ENCODE measurements at regions not wholly inside any gene's neighbourhood (a gene's known extent, or its start where the extent isn't known, plus 50 kb on each side); places are given as distances from the start of the nearest gene placed in this dataset.

DNA sequence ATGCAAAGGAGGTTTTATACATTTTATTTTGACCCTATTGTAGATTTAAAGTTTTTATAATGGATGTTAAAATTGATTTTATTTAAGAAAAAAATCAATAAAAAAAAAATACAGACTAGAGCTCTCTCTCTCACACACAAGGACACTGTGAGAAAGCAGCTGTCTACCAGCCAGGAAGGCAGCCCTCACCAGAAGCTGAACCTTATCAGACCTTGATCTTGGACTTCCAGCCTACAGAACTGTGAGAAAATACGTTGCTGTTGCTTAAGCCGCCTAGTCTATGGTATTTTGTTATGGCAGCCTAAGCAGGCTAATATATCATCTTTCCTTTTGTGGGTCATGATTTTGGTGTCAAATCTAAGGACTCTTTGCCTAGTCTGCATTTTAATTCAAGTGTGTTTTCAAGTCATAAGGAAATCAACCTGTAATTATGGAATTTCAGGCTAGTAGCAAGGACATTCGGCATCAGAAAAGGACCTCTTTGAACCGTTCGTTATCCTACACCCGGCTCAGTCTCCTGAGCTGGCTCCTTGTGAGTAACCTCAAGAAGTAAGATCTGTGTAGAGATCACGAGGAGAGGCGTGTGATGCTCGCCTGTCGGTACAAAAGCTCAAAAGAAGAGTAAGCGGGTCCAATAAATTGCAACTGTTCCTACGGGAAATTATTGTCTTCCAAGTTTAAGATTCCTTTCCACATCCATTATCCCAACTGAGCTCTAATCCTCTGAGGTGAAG lies 98.2 kb downstream of the PDCL3 start:
- DNase-seq, result no peak

DNA sequence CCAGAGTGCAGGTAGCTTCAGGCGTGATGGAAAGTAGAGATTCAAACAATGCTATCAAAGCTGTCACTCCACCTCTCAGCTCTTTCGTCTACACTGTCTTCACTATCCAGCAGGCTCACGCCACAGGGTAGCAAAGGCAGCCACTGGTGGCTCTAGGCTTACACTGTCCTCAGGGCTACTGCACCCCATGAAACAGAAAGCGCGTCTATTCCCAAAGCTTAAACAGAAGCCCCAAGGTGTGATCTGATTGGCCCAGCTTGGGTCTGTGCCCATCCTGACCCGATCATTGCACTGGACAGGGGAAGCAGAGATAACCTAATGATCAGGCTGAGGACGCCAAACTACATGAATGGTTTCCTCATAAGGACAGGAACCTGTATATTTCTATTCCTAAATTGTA lies 100.1 kb downstream of the PDCL3 start:
- DNase-seq, result no peak

DNA sequence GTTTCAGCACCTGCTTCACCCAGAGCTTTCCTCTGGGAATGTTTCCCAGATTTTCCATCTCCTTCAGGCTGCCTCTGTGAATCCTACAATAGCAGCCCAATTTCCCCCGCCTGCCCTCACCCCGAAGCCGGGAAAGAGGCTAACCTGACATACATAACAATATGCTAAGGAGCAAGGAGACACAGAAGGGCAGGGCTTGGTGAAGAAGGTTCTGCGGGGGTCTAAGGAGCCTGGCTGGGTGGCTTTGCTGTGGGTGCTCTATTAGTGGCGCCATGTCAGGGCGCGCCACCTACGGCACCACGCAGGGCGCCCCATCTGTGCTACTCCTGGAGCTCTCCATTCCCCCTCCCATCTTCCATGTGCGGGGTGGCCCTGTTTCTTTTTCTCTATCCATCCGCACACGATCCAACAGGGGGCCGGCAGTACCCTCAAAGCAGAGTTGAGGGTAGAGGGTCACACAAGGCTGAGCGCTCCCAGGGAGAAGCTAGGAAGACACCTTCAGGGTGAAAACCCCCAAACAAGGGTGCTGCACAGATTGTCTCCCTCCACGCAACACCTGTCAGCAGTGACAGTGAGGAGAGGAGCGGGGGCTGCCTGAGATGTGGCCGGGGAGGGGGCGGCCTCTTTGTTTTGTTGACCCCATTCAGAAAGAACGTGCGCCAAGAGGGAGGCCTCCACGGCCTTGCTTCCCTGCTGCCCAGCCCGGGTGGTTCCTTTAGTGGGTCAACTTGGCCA lies 101.4 kb downstream of the PDCL3 start:
- no peak for DNase-seq

DNA sequence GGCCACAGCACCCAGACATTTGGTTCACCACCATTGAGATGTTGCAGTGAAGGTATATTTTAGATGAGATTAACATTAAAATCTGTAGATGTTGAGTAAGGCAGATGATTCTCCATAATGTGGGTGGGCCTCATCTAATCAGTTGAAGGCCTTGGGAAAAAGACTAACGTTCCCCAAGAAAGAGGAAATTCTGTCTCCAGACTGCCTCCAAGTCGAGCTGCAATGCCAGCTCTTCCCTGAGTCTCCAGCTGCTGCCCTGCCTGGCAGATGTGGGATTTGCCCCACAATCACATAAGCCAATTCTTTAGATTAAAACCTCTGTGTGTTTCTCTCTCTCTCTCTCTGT lies 101.9 kb downstream of the PDCL3 start:
- no peak for DNase-seq

DNA sequence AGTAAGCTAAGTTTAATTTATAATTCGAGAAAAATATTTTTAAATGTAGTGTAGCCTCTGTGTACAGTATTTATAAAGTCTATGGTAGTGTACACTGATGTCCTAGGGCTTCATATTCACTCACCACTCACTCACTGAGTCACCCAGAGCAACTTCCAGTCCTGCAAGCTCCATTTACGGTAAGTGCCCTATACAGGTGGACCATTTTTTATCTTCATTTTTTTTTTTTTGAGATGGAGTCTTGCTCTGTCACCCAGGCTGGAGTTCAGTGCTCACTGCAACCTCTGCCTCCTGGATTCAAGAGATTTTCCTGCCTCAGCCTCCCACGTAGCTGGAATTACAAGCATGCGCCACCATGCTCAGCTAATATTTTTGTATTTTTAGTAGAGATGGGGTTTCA lies 104.2 kb downstream of the PDCL3 start:
- no peak for DNase-seq

DNA sequence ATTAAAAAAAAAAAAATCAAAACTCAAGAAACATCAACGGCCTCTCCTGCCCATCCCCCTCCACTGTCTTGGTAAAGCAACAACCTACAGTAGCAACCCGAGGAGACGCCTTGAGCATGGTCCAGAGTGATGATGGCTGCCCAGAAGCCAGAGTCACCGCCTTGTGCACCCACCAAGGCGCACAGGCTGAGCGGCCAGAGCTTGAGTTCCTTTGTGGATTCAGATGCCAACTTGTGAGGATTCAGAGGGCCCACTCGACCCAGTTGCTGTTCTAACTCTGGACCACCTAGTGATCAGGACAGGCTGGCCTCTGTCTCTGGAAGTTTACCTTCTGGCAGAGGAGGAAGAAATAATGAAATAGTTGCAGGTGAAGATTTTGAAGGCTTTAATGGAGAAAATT lies 105.0 kb downstream of the PDCL3 start:
- DNase-seq, result no peak

DNA sequence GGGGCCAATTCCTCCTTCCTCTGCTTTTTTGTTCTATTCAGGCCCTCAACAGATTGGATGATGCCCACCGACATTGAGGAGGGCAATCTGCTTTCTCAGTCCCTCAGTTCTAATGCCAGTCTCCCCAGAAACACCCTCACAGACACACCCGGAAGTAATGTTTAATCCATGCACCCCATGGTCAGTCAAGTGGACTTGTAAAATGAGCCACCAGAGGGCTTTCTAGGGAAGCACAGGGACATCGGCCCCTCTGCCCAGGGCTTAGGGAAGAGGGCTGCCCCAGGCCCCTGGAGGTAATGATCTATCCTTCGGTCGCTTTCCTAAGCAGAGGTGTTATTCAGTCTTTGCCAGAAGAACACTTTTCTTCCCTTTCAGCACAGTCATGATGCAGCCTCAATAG lies 107.4 kb downstream of the PDCL3 start:
- DNase-seq, result no peak

DNA sequence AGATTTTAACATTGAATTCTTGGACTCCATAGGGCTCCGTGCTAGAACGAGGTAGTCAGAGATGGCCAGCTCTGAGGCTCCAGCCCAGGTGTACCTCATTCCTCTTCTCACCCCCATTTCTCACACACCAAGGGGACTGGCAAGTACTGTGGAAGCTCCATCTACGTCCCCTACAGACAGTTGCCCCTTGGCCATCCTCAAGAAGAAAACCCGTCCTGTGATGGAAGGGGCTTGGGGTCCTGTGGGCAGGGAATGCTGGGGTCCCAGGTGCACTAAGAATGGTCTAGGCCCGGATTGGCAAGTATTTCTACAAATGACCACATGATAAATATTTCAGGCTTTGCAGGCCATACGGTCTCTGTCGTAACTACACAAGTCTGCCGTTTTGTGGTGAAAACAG lies 110.3 kb downstream of the PDCL3 start:
- no peak for DNase-seq

DNA sequence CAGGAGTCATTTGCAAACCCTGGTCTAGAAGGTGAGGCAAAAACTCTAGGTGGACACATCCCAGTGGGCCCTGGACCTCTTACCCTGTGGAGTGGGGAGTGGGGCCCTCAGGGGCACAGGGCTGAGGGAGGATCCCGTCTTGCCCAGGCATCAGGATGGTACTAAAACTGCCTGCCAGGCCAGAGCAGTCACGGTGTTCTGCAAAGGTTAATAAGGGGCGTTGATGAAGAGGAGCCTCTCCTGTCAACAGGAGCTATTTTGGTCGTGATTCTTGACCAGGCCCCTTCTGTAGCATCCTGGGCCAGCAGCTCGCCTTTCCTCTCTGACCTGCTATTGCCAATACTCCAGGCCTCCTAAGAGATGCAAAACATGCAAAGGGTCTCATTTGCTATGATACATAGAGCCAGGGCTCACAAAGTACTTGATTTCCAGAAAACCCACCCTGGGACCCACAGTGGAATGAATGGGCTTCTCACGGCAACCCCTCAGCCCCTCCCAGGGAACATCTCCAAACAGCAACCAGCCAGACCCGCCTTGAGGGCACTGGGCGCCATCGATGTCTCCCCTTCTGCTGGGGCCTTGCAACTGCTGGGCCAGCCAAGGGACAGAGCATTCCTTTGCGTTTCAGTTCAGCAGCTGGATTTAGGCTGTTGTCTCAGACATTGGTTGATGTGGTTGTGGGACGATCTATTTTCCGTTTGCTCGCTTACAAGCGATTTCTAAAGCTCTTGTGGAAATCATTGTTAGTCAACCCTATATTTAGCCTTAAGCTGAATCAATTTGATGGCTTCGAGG lies 111.1 kb downstream of the PDCL3 start:
- DNase-seq, result no peak

DNA sequence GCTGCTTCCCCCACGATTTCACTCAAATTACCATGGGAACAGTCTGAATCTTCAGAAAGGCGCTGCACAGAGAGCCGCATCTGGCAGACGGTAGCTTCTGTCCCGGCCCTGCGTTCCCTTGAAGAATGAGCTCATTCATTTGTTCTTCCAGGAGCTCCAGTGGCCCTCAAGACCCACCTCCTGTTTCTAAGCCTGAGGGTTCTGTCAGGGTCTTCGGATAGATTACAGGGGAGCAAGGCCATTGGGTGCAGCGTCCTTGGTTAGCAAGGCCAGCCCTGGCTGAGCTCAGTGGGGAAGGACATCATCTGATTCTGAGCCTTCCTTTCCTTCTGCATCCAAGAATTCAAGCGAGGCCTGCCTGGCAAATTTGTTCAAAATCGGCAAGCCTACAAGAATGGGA lies 111.9 kb downstream of the PDCL3 start:
- DNase-seq, result no peak

DNA sequence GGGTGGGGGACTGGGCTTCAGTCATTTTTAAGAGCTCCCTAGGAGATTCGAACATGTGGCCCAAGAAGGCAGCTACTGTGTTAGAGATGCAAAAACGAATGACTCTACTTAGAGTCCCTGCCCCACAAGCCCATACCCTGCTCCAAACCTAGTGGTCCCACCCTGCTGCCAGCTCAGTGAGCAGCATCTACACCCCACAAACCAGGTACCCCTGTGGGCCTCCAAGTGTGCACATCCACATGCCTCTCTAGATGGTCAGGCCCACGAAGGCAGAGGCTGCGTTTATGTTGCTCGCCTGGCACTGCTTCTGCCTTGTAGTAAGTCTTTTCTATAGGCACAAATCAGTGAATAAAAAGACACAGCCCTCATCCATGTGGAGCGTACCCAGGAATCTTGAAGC lies 112.6 kb downstream of the PDCL3 start:
- no peak for DNase-seq

DNA sequence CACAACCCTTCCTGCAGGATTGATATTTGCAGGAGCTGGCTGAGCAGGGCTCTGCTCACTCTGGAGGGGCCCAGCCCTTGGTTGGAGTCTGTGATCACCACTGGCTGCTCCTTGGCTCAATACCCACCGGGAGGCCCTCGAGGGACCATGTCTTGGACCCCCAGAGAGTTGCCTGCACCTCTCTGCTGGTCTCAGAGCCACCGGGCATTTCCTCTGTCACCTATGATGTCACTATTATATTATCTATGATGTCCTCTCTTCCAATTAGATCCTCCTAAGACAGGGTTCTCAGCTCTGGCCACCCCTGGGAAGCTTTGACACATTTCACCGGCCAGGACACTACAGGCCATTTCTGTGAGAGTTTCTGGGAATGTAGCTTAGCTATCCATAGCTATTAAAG lies 113.1 kb downstream of the PDCL3 start:
- no peak for DNase-seq

DNA sequence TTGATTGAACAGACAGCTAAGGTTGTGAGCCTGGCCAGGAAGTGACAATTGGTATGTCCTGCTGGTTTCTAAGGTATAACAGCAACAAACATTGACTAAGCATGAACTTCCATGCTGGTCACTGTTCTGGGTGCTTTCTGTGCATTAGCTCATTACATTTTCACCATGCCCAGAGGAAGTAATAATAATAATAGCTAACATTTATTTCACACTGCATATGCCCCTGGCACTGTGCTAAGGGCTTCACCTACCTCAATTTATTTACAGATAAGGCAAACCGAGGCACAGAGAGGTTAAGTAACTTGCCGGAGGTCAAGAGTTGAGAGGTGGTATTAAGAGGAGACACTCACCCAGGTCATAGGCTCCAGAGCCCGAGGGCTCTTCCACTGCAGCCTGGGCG lies 113.6 kb downstream of the PDCL3 start:
- DNase-seq, result no peak

DNA sequence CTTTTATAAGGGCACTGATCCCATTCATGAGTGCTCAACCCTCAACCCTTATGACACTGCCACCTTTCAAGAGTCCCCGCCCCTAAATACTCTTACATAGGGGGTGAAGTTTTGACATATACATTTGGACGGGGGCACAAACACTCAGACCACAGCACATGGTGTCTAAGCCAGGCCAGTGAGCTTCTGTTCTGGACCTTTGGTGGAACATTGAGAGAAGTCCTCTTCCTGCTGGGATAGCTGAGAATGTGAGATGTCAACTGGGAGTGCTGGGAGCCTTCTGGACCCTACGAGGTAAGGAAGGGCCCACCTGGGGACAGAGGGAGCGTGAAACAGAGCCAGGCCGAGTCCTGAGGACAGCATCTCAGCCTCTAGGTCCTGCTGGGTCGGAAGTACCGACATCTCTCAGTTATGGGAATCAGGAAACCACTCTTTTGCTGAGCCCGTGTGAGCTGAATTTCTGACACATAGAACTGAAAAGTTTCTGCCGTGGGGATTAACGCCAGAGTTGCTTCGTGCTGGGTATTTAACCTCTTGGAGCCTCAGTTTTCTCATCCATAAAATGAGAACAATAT lies 114.9 kb downstream of the PDCL3 start:
- DNase-seq, result no peak

DNA sequence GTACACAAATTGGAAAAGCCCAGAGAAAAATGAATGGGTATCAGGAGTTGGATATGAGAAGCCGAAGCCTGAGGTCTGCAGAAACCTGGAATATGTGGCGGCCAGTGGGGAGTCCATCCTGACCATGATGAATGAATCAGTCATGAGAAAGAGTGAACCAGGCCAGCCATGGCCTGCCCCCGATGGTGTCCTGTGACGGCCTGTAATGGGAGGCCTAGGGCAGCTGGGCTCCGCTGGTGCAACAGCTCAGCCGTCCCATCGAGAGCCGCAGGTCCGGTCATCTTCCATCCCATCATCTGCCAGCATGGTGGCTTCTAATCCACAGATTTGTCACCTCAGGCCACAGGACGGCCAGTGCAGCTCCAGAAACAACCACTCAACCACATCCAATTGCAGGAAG lies 116.4 kb downstream of the PDCL3 start:
- no peak for DNase-seq

DNA sequence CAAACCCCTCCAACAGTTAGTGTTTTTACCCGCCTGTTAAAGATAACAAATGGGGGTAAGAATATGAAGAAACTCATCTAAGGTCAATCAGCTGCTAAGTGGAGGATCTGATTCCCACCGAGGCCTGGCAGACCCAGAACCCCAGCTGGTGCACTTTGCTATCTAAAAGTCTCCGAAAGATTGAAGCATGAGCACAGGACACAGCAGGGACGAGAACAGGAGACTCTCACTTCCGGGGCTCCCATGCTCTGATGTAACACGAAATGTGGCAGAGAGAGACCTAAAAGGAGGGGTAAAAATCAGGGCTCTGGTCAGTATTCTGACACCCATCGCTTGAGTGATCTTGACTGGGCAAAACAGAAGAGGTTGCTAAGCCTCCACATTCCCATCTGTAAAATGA lies 119.7 kb downstream of the PDCL3 start:
- DNase-seq, result no peak

DNA sequence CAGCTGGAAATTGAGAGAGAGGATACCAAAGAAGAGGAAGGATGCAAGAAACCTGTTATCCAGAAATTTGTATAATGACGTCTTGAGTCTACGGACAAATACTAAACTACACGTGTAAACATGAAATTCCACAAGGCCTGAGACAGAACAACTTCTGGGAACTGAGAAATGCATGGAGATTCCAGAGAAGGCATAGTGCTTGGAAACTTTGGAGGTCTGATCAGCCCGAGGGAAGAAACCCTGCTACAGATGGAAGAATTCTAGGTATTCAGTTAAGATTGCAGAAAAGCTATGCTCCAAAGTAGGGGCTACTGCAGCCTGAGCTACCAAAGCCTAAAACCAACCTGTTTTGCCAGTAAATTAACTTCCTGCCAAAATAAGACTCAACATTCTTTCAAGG lies 120.4 kb downstream of the PDCL3 start:
- DNase-seq, result no peak

DNA sequence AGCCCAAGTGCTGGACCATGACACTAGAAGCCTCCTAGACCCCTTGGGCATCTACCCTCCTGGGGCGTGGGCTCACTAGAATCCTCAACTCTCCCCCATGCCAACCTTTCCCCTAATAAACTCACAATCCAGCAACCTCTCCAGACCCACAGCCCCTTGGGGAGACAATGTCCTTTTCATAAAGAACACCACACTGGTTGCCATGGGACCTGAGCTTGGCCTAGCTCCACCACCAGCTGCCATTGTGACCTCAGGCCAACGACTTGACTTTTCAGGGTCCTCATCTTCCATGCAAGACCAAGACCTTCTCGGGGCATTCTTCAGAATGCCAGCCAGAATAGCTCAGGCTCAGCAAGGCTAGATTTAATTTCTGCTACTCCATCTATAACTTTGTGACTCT lies 128.1 kb upstream of the NPAS2 start:
- DNase-seq, result no peak

DNA sequence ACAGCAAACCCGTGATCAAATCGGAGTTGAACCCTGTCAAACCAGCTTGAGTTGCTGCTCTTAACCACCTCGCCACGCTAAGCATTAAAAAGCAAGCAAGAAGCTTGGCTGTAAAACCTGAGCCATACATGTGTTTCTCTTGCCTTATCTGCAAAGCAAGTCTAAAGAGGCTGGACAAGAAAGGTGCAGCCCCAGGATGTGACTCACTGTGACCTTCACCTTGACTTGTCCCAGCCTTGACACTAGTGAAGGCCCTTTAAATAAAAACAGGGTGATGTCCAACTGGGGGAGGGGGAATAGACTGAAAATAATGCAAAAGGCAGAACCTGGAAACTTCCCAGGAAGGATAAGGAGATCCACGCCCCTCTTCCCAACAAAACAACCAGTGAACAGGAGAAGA lies 127.6 kb upstream of the NPAS2 start:
- DNase-seq, result no peak

DNA sequence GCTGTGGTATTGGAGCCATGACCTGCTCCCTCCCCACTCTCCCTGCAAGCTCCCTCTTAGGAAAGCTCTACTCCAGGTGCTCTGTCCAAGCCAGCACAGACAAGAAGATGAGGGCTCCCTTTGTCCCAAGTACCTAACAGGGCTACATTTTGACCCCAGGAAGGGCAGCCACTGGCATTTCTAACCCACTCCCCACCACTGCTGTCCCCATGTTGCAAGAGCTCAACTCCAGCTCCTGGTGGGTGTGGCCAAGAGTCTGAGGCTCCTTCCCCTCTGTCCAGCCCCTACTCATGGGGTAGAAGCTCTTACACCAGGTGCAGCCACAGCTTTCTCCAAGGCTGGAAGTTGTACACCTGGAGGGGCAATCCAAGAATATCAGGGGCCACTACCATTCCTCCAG lies 127.0 kb upstream of the NPAS2 start:
- no peak for DNase-seq

DNA sequence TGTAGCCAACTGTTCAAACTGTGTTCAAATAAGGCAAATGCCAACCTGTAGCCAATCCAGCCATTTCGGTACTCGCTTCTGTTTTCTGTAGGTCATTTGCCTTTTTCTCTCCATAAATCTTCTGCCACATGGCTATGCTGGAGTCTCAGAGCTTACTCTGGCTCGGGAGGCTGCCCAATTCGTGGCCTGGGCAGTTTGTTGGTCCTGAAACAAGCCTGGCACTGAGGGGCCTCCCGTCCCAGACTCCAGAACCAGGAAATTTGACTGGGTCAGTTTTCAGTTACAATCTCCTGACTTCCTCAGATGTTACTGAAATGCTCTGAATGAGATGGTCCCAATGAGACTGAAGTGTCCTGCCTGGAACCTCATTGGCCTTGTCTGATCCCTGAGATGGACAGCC lies 120.8 kb upstream of the NPAS2 start:
- DNase-seq, result no peak

DNA sequence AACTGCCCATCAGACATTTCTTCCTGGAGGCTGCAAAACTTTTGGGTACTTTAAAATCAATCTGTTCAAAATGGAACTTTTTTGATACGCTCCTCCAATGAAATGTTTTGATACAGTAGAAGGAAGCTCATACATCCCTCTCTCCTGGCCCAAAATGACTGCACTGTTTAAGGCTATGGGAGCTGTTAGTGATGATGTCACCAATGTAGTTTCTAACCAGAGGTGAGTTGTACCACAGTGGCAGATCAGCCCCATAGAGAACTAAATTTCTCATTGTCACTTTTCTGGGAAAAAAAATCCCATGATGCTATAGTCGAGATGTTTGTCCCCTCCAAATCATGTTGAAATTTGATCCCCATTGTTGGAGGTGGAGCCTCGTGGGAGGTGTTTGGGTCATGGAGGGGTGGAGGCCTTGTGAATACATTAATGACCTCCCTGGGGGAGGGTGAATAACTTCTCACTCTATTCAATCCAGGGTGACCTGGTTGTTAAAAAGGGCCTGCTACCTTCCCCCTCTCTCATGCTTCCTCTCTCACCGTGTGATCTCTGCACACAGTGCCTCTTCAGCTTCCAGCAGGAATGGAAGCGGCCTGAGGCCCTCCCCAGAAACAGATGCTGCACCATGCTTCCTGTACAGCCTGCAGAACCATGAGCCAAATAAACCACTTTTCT lies 117.4 kb upstream of the NPAS2 start:
- DNase-seq, result no peak

DNA sequence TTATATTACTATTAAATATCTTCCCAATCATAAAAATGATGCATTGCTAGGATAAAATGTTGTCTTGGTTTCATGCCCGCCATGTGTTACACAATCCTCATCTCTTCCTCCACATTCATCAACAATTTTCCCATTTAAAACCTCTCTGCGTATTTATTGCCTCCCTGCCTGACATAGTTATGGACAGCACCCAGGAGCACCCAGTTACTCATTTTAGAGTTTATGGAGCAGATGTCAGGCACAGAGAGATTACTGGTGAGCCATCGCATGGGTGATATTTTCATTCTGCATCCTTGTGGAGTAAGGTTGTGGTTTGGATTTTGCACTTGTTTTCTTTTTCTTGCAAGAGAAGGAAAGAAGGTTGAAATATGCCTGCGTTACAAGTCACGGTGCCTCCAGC lies 116.7 kb upstream of the NPAS2 start:
- DNase-seq, result no peak

Measured in NCI-H345 (cell line).